ENCODE measurements at regions not wholly inside any gene's neighbourhood (a gene's known extent, or its start where the extent isn't known, plus 50 kb on each side); places are given as distances from the start of the nearest gene placed in this dataset.

DNA sequence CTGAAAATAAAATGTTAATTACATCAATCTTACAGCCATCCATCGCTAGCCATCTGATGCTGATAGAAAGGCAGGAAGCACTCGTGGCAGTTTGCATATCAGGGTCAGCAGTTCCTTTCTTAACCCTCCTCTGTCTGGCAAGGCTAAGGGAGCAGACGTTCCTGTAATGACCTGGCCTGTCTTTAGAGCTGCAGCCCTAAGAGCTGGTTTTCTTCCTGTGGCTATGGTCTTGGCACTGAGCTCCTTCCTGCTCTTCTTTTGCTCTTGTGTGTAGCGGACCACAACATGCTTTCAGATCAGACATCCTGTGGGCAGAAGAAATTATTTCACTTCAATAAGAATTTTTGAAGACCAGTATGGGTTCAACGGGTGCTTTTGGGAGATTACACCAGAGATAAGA, 170.4 kb downstream of the DAD1 start:
- no peak for DNase-seq (ENCODE audit: low read depth)

DNA sequence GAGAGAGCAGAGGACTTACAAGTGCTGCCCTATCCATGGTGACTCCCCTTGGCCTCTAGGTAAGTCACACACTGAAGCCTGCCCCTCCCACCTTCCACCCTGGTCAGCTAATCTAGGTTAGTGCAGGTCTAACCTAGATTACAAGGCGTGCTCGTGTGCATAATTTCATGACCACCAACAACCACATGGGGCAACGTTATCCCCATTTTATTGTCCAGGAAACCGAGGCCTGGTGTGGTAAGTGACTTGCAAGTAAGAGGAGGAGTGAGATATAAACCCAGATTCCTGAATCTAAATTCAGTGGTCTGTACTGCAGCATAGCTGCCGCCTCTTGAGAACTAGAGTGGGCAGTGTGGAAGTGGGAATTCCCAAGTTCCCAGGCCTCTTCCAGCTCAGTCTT, 171.1 kb downstream of the DAD1 start:
- no peak for DNase-seq (ENCODE audit: low read depth)

DNA sequence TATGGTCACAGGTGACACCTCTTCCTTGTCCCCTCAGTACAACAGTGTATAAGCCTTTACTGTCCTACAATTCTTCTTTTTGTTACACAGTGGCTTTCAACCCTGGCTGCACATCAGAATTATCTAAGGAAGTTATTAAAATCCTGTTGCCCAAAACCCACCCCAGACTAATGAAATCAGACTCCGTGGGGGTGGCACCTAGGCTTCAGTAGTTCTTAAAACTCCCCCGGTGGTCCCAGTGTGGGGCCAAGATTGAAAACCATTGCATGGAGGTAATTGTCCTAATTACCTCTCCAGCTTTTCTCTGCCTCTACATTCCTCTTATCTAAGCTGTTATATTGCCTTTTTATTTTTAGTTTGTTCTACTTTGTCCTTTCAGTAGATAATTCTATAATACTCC, 172.8 kb downstream of the DAD1 start:
- no peak for DNase-seq (ENCODE audit: low read depth)

DNA sequence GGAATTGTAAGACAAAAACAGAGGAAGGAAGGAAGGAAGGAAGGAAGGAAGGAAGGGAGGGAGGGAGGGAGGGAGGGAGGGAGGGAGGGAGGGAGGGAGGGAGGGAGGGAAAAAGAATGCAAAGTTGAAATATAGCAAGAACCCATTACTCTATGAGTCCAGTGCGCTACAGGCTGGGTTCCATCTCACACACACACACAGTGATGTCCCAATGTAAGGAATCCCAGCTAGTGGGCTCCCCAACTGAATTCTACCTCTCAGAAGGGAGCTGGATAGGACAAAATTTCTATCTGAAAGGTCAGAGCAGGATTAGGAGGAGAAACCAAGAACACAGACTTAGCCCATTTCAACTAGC, 173.4 kb downstream of the DAD1 start:
- no peak for DNase-seq (ENCODE audit: low read depth)

DNA sequence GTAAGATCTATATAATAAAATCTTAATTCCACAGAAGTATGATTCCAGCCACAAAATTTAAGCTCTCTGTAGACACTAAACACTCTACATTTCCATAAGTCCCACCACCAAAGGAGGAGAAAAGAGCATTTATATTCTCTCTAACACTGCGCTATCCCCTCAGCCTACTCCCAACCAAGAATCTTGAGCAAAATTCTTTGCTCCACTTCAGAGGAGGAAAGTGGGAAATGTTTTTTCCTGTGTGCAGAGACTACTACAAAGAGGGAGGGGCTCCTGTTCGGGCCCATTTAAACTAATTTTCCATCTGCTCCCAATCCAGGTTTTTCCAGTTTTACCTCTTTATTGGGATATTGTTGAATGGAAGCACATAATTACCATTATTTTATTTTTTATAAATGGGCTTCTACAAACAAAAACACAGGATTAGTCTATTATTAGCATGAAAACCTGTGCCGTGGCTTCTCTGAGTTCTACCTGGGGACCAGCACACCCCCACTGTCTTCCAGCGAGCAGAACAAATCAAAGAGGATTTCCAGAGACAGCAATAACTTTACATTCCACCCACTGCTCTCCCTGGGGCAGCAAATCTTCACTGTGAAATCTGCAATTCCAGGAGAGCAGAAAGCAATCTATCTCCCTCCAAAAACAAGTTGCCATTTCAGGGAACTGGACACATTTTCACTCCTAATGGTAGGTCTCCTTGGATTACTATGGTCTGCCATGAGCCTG, 174.0 kb downstream of the DAD1 start:
- no peak for DNase-seq (ENCODE audit: low read depth)

DNA sequence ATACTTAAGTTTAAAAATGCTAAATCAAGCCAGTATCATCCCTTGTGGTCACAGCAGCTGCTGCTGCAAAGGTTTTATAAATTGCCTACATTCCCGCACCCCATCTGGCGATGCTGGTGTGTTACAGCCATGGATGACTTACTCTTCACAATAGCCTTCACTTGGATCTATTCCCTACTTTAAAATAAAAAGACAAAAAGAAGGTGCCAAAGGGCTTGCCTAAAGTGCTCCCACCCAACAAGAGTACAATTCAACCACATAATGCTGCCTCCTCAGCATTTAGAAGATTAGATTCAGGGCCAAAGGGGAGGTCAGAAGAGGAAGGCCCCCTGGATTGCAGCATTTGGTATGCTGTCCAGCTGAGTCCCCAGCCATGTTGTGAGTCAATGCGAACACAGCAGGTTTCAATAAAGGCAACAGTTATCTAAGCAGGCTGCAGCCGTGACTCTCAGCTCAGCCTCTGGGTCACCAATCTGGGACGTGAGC, 176.1 kb downstream of the DAD1 start:
- DNase-seq (ENCODE audit: low read depth), result no peak

DNA sequence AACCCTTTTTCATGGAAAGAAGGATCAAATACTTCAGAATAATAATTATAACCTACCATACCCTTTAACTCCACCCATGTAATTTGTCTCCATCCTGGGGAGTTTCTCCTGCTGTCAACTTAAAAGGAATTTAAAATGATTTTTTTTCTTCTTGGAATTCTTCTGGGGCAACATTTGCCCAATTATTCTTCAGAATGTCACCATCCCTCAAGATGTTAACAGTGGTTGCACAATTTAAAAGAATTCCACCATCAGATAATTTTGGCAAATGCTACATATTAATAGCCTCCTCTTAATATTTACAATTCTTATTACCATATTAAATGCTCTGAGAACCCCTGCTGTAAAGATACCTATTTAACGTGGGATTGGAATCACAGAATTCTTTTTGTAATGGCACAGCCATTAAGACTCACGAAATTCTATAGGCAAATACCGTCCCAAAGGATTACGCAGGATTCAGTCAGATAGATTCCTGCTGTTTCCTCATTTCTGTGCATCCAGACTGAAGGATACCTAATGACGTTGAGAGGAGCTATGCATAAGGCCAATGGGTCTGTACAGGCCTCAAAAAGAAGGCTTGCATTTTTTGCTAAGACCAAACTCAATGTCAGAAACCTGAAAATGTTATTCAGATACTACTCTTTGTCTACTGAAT, 177.5 kb downstream of the DAD1 start:
- DNase-seq (ENCODE audit: low read depth), result no peak

DNA sequence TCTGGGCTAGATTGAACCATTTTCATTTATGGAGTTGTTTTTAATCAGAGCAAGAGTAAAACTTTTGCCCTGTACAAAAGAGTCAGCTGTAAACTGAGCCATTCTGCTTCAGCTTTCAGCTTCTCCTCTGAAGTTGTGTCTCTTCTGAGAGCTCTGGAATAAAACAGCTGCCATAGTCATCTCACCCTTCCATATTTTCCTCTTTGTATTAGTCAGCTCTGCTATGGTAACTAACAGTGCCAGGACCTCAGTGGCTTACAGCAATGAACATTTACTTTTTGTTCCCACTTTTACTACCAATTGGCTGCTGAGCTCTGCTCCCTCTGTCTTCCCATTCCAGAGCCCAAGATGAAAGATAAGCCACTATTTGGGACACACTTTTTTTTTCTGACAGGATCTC, 178.5 kb downstream of the DAD1 start:
- DNase-seq (ENCODE audit: low read depth), result no peak

DNA sequence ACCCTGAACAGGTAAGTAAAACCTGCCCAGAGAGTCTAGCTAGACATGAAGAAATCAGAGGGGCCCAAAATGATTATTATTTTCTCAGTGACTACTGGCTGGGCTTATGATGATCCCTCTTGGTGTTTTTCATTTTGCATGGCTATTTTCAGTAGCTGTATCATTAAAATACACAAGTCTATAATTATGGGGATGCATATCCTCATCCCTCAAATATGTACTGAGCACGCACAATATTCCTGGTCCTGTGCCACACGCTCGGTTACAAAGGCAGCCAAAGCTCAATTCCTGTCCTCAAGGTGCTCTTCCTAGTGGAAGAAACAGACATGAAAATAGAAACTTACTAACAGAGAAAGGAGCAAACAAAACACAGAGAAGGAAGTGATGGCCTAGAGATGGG, 180.0 kb downstream of the DAD1 start:
- DNase-seq (ENCODE audit: low read depth), result no peak

DNA sequence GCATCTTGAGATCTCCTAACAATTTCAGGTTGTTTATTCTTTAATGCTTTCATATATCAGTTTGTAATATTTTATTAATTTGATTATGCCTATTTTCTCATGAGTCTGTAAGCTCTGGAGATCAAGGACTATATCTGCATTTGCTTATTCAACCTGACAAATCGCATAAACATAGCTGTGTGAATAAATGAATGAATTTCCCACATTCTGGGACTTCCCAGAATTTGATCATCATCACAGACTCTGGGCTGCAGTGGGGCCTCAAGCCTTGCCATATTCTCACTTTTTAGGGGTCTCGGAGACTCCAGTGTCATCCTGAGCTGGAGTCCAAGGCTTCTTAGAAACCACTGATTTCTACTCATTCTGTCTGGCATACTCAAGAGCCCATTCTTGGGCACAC, 180.5 kb downstream of the DAD1 start:
- no peak for DNase-seq (ENCODE audit: low read depth)

DNA sequence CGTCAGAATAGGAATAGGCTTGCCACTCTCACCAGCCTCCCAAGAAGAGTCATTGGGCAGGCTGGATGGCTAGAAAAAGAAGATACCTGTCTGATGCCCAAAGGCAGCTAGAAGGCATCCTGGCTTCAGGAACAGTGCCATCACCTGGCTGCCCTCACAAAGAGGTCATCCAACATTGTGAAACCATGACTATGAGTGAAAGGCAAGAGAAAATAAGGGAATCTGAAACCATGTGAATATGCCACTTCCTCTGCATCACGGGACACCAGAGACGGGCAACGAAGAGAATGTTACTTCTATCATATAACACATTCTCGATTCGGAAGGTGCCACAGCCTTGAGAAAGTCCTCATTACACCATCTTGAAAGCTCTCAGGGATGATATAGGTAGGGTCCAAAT, 182.0 kb downstream of the DAD1 start:
- DNase-seq (ENCODE audit: low read depth), result no peak

DNA sequence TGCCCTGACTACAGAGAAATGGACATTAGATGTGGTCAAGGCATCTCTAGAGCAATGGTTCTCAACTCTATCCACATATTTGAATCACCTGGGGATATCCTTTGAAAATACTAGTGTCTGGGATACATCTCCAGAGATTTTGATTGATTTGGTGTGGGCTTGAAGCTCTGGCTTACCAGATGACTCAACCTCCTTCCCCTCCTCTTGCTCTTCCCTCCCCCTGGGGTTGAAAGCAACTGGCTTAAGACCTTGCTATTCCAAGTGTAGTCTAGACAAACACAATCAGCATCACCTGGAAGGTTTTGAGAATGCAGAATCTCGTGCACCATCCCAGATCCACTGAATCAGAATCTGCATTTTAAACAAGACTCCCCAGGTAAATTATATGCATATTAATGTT, 183.8 kb downstream of the DAD1 start:
- no peak for DNase-seq (ENCODE audit: low read depth)

DNA sequence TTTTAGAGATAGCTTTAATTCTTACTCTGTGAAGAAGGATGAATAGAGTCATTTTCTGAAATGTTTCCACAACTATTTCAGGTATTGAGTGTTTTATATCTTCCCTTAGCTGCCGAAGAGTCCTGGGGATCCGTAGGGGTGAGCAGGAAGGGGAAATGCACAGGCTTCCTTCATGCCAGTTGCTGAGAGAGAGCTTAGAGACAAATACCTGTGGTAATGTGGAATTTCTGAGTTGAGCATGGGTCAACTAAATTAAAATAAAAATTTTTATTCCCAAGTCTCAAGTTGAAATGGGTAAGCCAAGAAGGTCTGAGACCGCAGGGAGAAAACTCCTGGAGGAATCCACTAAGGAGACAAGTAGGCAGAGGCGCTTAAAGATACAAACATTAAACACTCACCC, 185.7 kb downstream of the DAD1 start:
- no peak for DNase-seq (ENCODE audit: low read depth)

DNA sequence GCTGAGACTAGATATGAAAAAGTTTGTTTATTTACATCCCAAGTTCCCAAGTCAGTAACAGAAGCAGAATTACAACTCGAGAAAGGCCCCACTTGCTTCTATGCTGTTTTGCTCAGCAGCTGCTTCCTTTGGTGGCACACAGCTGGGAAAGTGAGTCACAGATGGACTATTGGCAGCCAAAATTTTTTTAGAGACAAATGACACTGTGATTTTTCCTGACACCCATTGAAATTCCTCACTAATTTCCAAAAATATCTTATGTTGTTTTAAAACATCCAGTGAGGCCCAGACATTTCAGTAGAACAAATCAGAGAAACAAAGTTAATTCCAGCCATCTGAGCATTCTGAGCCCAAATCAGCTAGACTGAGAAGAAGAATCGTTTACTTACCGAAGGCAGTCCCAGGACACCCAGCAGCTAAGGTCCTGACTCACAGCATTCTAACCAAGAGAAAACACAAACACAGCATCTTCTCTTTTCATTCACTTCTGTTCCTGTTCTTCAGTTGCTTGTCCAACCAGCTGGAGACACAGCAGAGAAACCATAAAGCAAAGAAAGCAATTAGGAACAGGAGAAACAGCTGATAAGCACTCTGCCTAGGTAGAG, 188.3 kb downstream of the DAD1 start:
- DNase-seq (ENCODE audit: low read depth), result no peak

DNA sequence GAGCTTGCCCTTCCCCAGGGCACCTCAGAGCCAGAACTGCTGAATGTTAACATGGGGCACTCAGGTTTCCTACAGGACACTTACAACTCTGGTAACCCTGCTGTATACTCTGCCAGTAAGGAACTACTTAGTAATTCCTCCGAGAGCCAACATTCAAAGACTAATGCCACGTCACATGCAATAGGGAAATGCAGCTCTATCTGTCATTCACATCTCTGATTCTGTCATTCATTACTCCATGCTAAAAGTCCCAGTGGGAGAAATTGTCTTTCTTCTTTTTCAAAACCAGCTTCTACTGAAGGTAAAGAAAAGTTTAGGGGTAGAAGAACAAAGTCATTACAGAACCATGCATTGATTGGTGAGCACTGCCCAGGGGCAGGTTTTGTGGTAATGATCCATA, 189.2 kb downstream of the DAD1 start:
- no peak for DNase-seq (ENCODE audit: low read depth)

DNA sequence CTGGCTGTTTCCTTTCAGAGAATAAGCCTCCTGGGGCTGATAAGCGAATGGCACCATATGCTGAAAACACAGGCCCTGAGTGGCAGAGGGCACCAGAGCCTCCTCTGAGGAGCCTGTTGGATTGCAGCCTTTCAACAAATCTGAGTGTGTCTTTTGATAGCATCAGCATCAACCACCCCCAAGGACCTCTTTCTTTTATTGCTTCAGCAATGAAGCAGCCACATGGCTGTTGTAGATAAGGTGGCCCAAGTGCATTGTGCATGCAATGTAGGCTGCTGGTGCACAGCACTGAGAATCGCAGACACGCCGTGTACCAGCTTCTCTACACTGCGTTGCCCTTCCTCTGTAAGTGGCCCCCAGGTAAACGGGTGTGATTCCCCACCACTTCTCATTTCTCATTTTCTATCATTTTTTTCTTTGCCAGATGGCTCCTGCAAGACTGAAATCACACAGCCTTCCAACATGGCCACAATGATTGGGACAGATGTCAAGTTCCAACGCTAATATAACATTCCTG, 191.7 kb downstream of the DAD1 start:
- no peak for DNase-seq (ENCODE audit: low read depth)

DNA sequence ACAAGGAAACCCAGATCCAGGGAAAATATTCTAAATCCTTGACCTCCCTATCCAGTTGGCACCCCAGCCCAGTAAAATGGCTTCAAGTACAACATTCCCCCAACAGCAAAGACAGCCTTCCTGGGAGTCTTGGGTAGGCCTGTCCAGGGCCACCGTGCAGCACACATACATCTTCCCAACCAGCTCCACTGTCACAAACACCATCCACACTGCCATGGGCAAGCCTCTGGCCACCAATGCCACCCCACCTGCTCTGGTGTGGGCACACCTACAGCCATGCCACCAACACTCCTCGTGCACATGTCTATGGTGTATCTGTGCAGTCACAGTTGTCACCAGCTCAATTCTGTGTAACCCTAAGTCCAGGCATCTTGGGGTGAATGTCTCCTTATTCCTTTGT, 193.2 kb downstream of the DAD1 start:
- no peak for DNase-seq (ENCODE audit: low read depth)

DNA sequence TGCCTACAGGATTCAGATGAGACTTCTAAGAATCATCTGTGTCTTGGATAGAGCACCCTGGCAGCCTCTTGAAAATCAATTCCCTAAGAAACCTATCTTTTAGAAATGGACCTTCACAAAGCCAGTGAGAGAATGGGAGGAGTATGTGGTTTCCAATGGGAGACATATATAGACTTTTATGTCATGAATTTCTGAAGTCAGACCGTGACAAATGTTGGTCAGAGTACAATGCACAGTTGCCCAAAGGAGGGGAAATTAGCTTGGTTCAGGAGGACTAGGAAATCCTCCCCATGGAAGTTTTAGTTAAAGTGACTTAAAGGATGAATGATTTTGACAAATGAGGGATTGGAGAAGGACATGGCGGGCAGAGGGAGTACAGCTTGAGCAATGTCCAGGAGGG, 194.4 kb downstream of the DAD1 start:
- DNase-seq (ENCODE audit: low read depth), result no peak

DNA sequence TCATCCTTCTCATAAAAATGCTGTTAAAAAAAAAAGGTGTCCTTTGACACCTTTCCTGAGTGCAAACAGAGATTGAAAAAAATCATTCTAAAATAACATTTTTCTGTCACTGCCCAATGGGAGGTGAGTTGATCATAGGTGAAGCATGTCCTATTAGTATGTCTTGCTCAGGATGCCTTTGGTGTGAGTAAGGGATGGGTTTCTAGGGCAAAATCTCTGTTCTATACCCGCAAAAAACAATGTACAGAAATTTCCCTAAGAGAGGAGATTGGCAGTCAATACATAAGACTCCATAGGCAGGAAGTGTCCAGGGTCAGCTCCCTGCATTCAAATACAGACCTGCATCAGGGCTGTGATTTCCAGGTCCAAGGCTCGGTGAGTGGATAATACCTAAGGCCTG, 195.2 kb downstream of the DAD1 start:
- DNase-seq (ENCODE audit: low read depth), result no peak

DNA sequence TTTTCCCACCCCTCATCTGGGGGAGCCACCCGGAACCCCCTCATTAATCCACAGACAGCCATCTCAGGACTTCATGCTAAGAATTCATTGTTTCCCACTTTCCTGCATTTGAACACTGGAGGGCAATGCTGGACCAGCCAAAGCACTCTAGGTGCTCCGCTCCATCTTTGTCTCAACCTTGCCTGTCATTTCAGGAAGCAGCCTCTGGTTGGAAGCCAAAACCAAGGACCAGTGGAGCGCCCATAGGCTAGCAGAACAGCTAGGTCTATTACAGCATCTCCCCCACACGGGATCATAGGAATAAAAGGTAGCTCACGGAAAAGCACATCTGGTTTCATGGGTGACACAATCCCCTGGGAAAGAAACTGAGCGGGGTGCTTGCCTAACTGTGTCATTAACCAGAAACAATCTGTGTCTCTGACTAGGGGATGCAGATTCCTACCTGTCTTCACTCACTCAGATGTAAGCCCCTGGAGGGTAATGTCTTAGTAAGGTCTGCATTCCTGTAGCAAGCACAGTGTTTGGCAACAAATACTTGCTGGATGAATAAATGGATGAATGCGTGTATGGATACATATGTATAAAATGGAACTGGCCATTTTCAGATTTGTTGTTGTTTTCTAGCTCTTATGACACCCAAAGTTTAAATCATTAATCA, 197.0 kb downstream of the DAD1 start:
- peak; percentile 82 for DNase-seq (ENCODE audit: low read depth)

DNA sequence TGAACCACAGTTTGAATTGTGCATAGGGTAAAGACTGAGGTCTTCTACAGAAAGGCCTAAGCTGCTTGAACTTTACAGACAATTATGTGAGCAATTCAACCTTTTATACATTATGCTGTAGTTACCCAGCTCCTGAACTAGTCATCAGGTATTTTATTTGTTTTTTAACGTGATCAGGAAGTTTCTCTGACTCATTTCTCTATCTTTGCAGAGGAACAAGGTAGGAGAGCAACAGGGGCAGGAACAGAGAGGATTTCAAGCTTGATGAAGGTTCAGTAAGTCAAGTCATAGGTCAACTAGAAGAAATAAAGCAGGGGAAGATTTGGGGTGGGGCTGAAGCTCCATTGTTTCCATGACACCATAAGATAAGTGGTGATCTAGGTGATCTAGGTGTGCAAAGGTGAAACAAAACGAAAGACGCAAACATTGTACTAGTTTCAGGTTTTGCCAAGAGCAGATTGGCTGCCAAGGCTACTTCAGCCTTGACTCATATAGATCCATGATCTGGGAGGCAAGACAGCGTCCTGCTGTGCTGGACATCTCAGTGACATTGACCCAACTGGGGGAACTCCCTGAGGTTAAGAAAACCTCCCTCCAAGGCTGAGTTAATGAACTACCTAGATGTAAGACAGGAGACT, 198.1 kb downstream of the DAD1 start:
- no peak for DNase-seq (ENCODE audit: low read depth)

DNA sequence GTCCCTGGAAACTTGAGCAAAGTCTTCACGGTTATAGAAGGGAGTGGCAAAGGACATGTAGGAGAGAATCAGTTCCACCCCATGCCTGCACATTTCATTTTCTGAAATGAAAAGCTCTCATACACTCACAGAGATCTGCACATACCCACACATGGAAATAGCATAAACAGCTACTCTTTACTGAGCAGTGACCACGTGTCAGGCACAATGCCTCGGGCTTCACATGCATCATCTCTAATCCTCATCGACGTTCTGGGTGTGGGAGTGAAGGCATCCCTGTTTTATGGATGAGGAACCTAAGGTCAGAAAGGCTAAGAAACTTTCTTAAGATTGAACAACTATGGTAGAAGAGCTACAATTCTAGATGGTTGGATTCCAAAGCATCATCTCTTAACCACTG, 198.8 kb downstream of the DAD1 start:
- DNase-seq (ENCODE audit: low read depth), result no peak

Data from Daoy (cell line).